ENCODE measurements at regions not wholly inside any gene's neighbourhood (a gene's known extent, or its start where the extent isn't known, plus 50 kb on each side); places are given as distances from the start of the nearest gene placed in this dataset.
"Not testable (repeated sequence)": the region's sequence is repeated elsewhere in the genome, so short reads cannot be mapped to it uniquely, and the experiment has no call there.

GRCh38 chr4:4045823-4046222 is 180.9 kb downstream of the OTOP1 start:
- not testable (repeated sequence) for H3K4me3 ChIP-seq (ENCODE audit: control insufficient read depth, low read depth, low read length); DNase-seq (ENCODE audit: low read depth)

GRCh38 chr4:4046686-4047085 is 180.0 kb downstream of the OTOP1 start:
- H3K4me3 ChIP-seq (ENCODE audit: control insufficient read depth, low read depth, low read length); DNase-seq (ENCODE audit: low read depth): not testable (repeated sequence)

- H3K4me3 ChIP-seq (ENCODE audit: control insufficient read depth, low read depth, low read length), result not testable (repeated sequence)
These were observed 179.5 kb downstream of the OTOP1 start for GRCh38 chr4:4047202-4047601.

GRCh38 chr4:4048227-4048626 is 178.5 kb downstream of the OTOP1 start:
- DNase-seq (ENCODE audit: low read depth); H3K4me3 ChIP-seq (ENCODE audit: control insufficient read depth, low read depth, low read length): not testable (repeated sequence)

More at GRCh38 chr4:4047202-4047601, 179.5 kb downstream of the OTOP1 start:
- not testable (repeated sequence) for DNase-seq (ENCODE audit: low read depth)

- not testable (repeated sequence) for DNase-seq (ENCODE audit: low read depth)
These were observed 175.9 kb downstream of the OTOP1 start for GRCh38 chr4:4050781-4051180.

GRCh38 chr4:4052933-4053332 is 173.8 kb downstream of the OTOP1 start:
- not testable (repeated sequence) for H3K4me3 ChIP-seq (ENCODE audit: control insufficient read depth, low read depth, low read length); DNase-seq (ENCODE audit: low read depth)

More at GRCh38 chr4:4050781-4051180, 175.9 kb downstream of the OTOP1 start:
- not testable (repeated sequence) for H3K4me3 ChIP-seq (ENCODE audit: control insufficient read depth, low read depth, low read length)

GRCh38 chr4:4057226-4057625 is 169.5 kb downstream of the OTOP1 start:
- not testable (repeated sequence) for H3K4me3 ChIP-seq (ENCODE audit: control insufficient read depth, low read depth, low read length); DNase-seq (ENCODE audit: low read depth)

- DNase-seq (ENCODE audit: low read depth); H3K4me3 ChIP-seq (ENCODE audit: control insufficient read depth, low read depth, low read length): not testable (repeated sequence)
These were observed 142.6 kb downstream of the OTOP1 start for GRCh38 chr4:4084171-4084570.

- not testable (repeated sequence) for DNase-seq (ENCODE audit: low read depth); H3K4me3 ChIP-seq (ENCODE audit: control insufficient read depth, low read depth, low read length)
These were observed 136.9 kb downstream of the OTOP1 start for GRCh38 chr4:4089716-4090419.

GRCh38 chr4:4090720-4091119 is 136.0 kb downstream of the OTOP1 start:
- H3K4me3 ChIP-seq (ENCODE audit: control insufficient read depth, low read depth, low read length); DNase-seq (ENCODE audit: low read depth): not testable (repeated sequence)

- H3K4me3 ChIP-seq (ENCODE audit: control insufficient read depth, low read depth, low read length); DNase-seq (ENCODE audit: low read depth): not testable (repeated sequence)
These were observed 134.6 kb downstream of the OTOP1 start for GRCh38 chr4:4092159-4092558.

GRCh38 chr4:4099610-4100009 is 127.1 kb downstream of the OTOP1 start:
- DNase-seq (ENCODE audit: low read depth); H3K4me3 ChIP-seq (ENCODE audit: control insufficient read depth, low read depth, low read length): not testable (repeated sequence)

- not testable (repeated sequence) for DNase-seq (ENCODE audit: low read depth); H3K4me3 ChIP-seq (ENCODE audit: control insufficient read depth, low read depth, low read length)
These were observed 119.8 kb downstream of the OTOP1 start for GRCh38 chr4:4106923-4107322.

GRCh38 chr4:4107411-4108107 is 119.2 kb downstream of the OTOP1 start:
- peak overlapping the region; percentile 36 for H3K4me3 ChIP-seq (ENCODE audit: control insufficient read depth, low read depth, low read length)
- DNase-seq (ENCODE audit: low read depth), result not testable (repeated sequence)
- peak; percentile 51 for TF ChIP-seq CTCF (IDR thresholded peaks at IDR 0.05; ENCODE audit: control insufficient read depth, insufficient read depth, low read depth, low read length, missing control alignments)

GRCh38 chr4:4115381-4115780 is 111.3 kb downstream of the OTOP1 start:
- not testable (repeated sequence) for H3K4me3 ChIP-seq (ENCODE audit: control insufficient read depth, low read depth, low read length); DNase-seq (ENCODE audit: low read depth)

GRCh38 chr4:4116901-4117300 is 109.8 kb downstream of the OTOP1 start:
- not testable (repeated sequence) for H3K4me3 ChIP-seq (ENCODE audit: control insufficient read depth, low read depth, low read length); DNase-seq (ENCODE audit: low read depth)

- not testable (repeated sequence) for H3K4me3 ChIP-seq (ENCODE audit: control insufficient read depth, low read depth, low read length); DNase-seq (ENCODE audit: low read depth)
These were observed 92.4 kb downstream of the OTOP1 start for GRCh38 chr4:4134368-4134767.

GRCh38 chr4:4136621-4137020 is 90.1 kb downstream of the OTOP1 start:
- DNase-seq (ENCODE audit: low read depth); H3K4me3 ChIP-seq (ENCODE audit: control insufficient read depth, low read depth, low read length): not testable (repeated sequence)

Data from AG09309 (cell line).